ENCODE measurements at regions not wholly inside any gene's neighbourhood (a gene's known extent, or its start where the extent isn't known, plus 50 kb on each side); places are given as distances from the start of the nearest gene placed in this dataset.

GRCh38 chr1:216794586-216794985 lies 71.4 kb upstream of the ESRRG start:
- ATAC-seq (ENCODE audit: low FRiP score) (no peak), DNase-seq (ENCODE audit: low spot score) (no peak)
- TF ChIP-seq CTCF (IDR thresholded peaks at IDR 0.05), result no peak

DNA sequence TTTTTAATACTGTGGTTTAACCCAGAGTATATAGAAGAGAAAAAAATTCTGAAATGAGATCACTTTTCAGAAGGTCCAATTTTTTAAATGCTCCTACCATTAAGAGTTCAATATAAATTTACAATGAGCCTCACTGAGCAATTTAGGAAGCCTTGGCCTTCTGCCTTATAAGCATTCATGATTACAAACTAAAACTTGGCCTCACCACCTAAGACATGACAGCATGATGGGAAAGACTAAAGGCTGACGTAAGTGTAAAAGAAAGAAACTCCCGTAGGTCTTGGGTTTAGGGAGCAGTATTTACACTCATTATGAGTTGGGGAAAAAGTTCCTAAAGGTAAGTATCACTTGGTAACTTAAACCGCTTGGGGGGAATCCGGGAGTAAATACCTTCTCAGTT lies 70.7 kb upstream of the ESRRG start:
- no peak for ATAC-seq (ENCODE audit: low FRiP score)
- TF ChIP-seq CTCF (IDR thresholded peaks at IDR 0.05), result no peak
- no peak for DNase-seq (ENCODE audit: low spot score)

DNA sequence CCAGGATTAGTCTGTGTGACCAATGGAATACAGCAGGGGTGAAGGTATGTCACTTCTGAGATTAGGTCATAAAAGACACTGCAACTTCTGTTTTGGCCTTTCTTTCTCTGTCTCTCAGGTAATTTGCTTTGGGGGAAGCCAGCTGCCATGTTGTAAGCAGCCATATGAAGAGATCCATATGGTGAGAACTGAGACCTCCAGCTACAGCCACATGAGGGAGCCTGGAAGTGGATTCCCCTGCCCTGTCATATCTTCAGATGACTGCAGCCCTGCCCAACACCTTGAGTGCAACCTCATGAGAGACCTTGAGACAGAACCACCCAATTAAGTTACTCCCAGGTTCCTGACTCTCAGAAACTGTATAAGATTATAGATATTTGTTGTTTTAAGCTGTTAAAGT lies 70.1 kb upstream of the ESRRG start:
- TF ChIP-seq CTCF (IDR thresholded peaks at IDR 0.05), result no peak

GRCh38 chr1:216788671-216789070 lies 65.4 kb upstream of the ESRRG start:
- ATAC-seq (ENCODE audit: low FRiP score) (no peak), DNase-seq (ENCODE audit: low spot score) (no peak)
- TF ChIP-seq CTCF (IDR thresholded peaks at IDR 0.05), result no peak

More for the DNA sequence above, 70.1 kb upstream of the ESRRG start:
- ATAC-seq (ENCODE audit: low FRiP score), result no peak
- no peak for DNase-seq (ENCODE audit: low spot score)

DNA sequence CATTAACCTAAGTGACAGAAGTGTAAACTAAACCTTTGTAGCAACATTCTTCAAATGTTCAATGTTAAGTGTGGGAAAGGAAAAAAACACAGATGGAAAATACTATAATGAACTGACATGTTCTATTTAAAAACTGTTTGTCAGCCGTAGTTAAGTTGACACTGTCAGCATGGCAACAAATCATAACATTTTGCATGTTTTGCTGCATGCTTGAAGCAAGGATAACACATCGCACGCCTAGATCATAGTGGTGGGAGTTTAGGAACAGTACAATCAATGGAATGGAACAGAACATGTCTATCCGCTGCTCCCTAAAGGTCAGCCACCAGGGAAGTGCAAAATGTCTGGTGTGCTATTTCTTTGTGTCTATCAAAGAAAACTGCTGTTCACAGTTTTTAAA lies 62.5 kb upstream of the ESRRG start:
- no peak for TF ChIP-seq CTCF (IDR thresholded peaks at IDR 0.05)
- ATAC-seq (ENCODE audit: low FRiP score), result no peak
- DNase-seq (ENCODE audit: low spot score), result no peak

DNA sequence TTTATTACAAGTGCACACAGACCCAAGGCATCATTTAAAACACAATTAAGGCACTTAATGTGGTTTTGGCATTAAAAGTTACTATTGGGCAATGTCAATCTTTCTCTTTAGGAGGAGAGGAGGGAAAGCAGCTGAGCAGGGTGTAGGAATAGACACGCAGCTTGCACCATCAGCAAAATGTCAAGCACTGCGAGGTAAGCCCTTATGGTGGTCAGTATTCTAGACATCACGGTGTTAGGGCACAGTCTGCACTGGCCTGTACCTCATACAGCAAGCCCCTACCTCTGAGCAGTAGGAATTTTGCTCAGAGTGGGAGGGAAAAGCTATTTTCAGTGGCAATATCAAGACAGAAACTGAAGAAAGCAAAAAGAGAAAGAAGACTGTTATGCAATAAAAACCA lies 62.0 kb upstream of the ESRRG start:
- ATAC-seq (ENCODE audit: low FRiP score) (no peak), DNase-seq (ENCODE audit: low spot score) (no peak)
- TF ChIP-seq CTCF (IDR thresholded peaks at IDR 0.05), result no peak

DNA sequence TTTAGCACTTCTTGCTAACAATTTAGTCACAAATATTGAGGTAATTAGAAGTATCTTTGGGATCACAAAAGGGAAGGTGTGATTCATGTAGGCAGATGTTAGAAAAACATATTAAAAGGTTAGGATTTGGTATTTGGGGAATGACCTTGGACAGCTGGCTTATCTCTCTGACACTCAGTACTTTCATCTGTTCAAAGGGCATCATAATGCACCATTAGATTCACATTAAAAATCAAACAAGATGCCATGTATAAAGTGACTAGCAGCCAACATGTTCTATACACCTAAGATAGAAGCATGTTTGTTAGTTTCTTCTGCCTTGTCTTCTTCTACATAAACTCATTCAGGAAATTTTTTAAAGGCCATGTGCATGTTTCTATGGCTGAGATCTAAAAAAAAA lies 56.5 kb upstream of the ESRRG start:
- no peak for TF ChIP-seq CTCF (IDR thresholded peaks at IDR 0.05)
- no peak for DNase-seq (ENCODE audit: low spot score)
- ATAC-seq (ENCODE audit: low FRiP score), result no peak

Measured in omental fat pad (tissue), 3 donors.